ENCODE measurements at regions not wholly inside any gene's neighbourhood (a gene's known extent, or its start where the extent isn't known, plus 50 kb on each side); places are given as distances from the start of the nearest gene placed in this dataset.

DNA sequence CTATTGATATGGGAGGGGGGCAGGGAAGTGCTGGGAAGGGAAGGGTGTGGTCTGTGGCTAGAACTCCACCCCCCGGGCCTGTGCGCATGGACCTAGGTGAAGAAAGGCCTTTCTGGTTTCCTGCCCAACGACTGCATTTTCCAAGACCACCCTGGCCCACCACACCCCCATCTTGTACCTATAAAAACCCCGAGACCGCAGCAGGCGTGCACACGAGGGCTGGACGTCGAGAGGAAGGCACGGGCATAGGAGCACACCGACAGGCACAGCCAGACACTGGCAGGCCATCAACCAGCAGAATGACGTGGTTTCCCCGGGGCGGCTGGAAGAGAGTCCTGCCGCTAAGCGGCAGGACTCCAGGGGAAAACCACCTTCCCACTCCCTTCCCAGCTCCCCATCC is 981.1 kb downstream of the PCDH7 start:
- Histone ChIP-seq H3K4me1 (ENCODE audit: control insufficient read depth in 1 of 2, insufficient read depth in 2 of 2, low read length in 2 of 2) (no peaks in the 10 kb centered on the region), H3K9me3 (ENCODE audit: control insufficient read depth in 1 of 2, insufficient read depth in 1 of 2, low read depth in 1 of 2, low read length in 2 of 2) (no peaks in the 10 kb centered on the region), H3K4me3 (replicated peaks in 1 of 2; ENCODE audit: low read depth in 1 of 2, low read length in 2 of 2) (no peak overlapping the region), H3K27me3 (ENCODE audit: insufficient read depth, low read length) (no peaks in the 10 kb centered on the region), H4K20me1 (ENCODE audit: insufficient read depth) (no peaks in the 10 kb centered on the region), H3K9me2 (ENCODE audit: insufficient read depth) (no peaks in the 10 kb centered on the region), H3K79me2 (ENCODE audit: insufficient read depth, low read length) (no peaks in the 10 kb centered on the region), H3K4me2 (ENCODE audit: low read length) (no peak overlapping the region), H3K36me3 (ENCODE audit: control insufficient read depth in 1 of 2, insufficient read depth in 2 of 2, low read length in 2 of 2) (no peaks in the 10 kb centered on the region), H2AFZ (ENCODE audit: low read depth, low read length, poor library complexity, severe bottlenecking) (no peak overlapping the region), H3K27ac (ENCODE audit: low read depth, low read length) (no peak overlapping the region), H3K9ac (ENCODE audit: low read length) (no peak overlapping the region)
- BruUV-seq (replicated peaks), result no TSS peak
- no peak for TF ChIP-seq POLR2AphosphoS5 (IDR thresholded peaks at IDR 0.05; ENCODE audit: low read depth, low read length)
- TF ChIP-seq, protein P1, sequence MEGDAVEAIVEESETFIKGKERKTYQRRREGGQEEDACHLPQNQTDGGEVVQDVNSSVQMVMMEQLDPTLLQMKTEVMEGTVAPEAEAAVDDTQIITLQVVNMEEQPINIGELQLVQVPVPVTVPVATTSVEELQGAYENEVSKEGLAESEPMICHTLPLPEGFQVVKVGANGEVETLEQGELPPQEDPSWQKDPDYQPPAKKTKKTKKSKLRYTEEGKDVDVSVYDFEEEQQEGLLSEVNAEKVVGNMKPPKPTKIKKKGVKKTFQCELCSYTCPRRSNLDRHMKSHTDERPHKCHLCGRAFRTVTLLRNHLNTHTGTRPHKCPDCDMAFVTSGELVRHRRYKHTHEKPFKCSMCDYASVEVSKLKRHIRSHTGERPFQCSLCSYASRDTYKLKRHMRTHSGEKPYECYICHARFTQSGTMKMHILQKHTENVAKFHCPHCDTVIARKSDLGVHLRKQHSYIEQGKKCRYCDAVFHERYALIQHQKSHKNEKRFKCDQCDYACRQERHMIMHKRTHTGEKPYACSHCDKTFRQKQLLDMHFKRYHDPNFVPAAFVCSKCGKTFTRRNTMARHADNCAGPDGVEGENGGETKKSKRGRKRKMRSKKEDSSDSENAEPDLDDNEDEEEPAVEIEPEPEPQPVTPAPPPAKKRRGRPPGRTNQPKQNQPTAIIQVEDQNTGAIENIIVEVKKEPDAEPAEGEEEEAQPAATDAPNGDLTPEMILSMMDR (IDR thresholded peaks at IDR 0.05 in 2 of 3, conservative IDR thresholded peaks at IDR 0.05 in 1 of 3; ENCODE audit: borderline replicate concordance in 1 of 3, insufficient read depth in 1 of 3, low read depth in 2 of 3, low read length in 2 of 3), result no peak
- TF ChIP-seq, protein P2, sequence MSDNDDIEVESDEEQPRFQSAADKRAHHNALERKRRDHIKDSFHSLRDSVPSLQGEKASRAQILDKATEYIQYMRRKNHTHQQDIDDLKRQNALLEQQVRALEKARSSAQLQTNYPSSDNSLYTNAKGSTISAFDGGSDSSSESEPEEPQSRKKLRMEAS (IDR thresholded peaks at IDR 0.05), result no peak
- no peak for TF ChIP-seq ELF1 (IDR thresholded peaks at IDR 0.05; ENCODE audit: borderline replicate concordance, low read depth)
- no peak for TF ChIP-seq CEBPB (IDR thresholded peaks at IDR 0.05; ENCODE audit: low read depth)
- no peak for TF ChIP-seq TCF7L2 (IDR thresholded peaks at IDR 0.05; ENCODE audit: borderline replicate concordance, extremely low read depth, insufficient read depth, insufficient read length)
- no peak for TF ChIP-seq ZNF274 (IDR thresholded peaks at IDR 0.05; ENCODE audit: low read depth, low read length)
- TF ChIP-seq SIN3A (IDR thresholded peaks at IDR 0.05; ENCODE audit: low read depth), result no peak
- no peak for TF ChIP-seq EGR1 (IDR thresholded peaks at IDR 0.05; ENCODE audit: low read depth)
- TF ChIP-seq, protein P3, sequence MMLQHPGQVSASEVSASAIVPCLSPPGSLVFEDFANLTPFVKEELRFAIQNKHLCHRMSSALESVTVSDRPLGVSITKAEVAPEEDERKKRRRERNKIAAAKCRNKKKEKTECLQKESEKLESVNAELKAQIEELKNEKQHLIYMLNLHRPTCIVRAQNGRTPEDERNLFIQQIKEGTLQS (IDR thresholded peaks at IDR 0.05), result no peak
- no peak for TF ChIP-seq EZH2 (IDR thresholded peaks at IDR 0.05)
- no peak for TF ChIP-seq CBX3 (IDR thresholded peaks at IDR 0.05; ENCODE audit: low read depth)
- intact Hi-C loops (cut with micrococcal nuclease), result no loop called here
- CTCF ChIA-PET, result no interaction called here
- RAD21 ChIA-PET (ENCODE audit: low non-redundant PET in 1 of 2, low total read pairs in 2 of 2, uncharacterized antibody in 2 of 2, unreplicated experiment in 2 of 2), result interaction anchor here in 1 of 2 experiments (0.7 kb wide), 1 partner anchor 37 kb away, joined by 3 read pairs; no protein-coding TSS in a partner anchor
- DNase-seq (ENCODE audit: low read depth, low spot score) (no peak), ATAC-seq (no peak)
- POLR2A ChIA-PET, result no interaction called here

Data from HCT116 (cell line).